PC-9 (cell line): ENCODE measurements at regions not wholly inside any gene's neighbourhood (a gene's known extent, or its start where the extent isn't known, plus 50 kb on each side); places are given as distances from the start of the nearest gene placed in this dataset.

Source experiments
- BruUV-seq: library from RNA; stranded (reverse); fragments of 400-500 nt; replicated peaks from 2 replicates; lab custom pipeline; 2021; lab: Mats Ljungman, UMichigan
- CTCF ChIA-PET: fragments of 300-600 bp; sonication (Branson Sonifier 250); formaldehyde crosslinking; loops from one replicate; lab custom pipeline; 2022; ENCODE audit warnings: antibody characterized with exemption; lab: Charles Lee
- POLR2A ChIA-PET: fragments of 300-600 bp; sonication (Branson Sonifier 250); formaldehyde crosslinking; loops from one replicate; lab custom pipeline; 2022; ENCODE audit warnings: antibody characterized with exemption; ENCODE audit not compliant: unreplicated experiment; lab: Charles Lee
- DNase-seq, 2 experiments: peaks; one replicate each; pipeline versions ENCODE4 v3.0.0 to v3.0.0-alpha.2; 2015 to 2022; ENCODE audit warnings: mixed read lengths in 1 of 2
- H2AFZ ChIP-seq: fragments of 200-600 bp; sonication (generic); 2 replicates; pipeline ENCODE4 v1.8.1; 2017; ENCODE audit warnings: antibody characterized with exemption
- H3F3A ChIP-seq: fragments of 200-600 bp; sonication (generic); 2 replicates; pipeline ENCODE4 v1.8.1; 2017; ENCODE audit warnings: antibody characterized with exemption, mild to moderate bottlenecking, low read depth; ENCODE audit not compliant: insufficient read depth
- H3K27ac ChIP-seq: fragments of 200-600 bp; sonication (generic); 2 replicates; pipeline ENCODE4 v1.6.1; 2016; ENCODE audit warnings: mixed run types
- H3K27me3 ChIP-seq: fragments of 200-600 bp; sonication (generic); 2 replicates; pipeline ENCODE4 v1.6.1; 2016; ENCODE audit warnings: low read depth, mixed run types; ENCODE audit not compliant: insufficient read depth
- H3K36me3 ChIP-seq: fragments of 200-600 bp; sonication (generic); 2 replicates; pipeline ENCODE4 v1.6.1; 2016; ENCODE audit warnings: low read depth, mixed run types
- H3K4me1 ChIP-seq: fragments of 200-600 bp; sonication (generic); replicated peaks from 2 replicates; pipeline ENCODE4 v1.6.1; 2016; ENCODE audit warnings: mixed run types; ENCODE audit not compliant: insufficient read depth
- H3K4me2 ChIP-seq: fragments of 200-600 bp; sonication (generic); 2 replicates; pipeline ENCODE4 v1.6.1; 2017; ENCODE audit warnings: mixed run types
- H3K4me3 ChIP-seq: fragments of 200-600 bp; sonication (generic); 2 replicates; pipeline ENCODE4 v1.6.1; 2016; ENCODE audit warnings: mixed run types
- H3K79me2 ChIP-seq: fragments of 200-600 bp; sonication (generic); 2 replicates; pipeline ENCODE4 v1.6.1; 2017; ENCODE audit warnings: low read depth, mixed run types
- H3K9me2 ChIP-seq: fragments of 200-600 bp; sonication (generic); 2 replicates; pipeline ENCODE4 v1.8.1; 2017; ENCODE audit warnings: mild to moderate bottlenecking; ENCODE audit not compliant: insufficient read depth
- H3K9me3 ChIP-seq: fragments of 200-600 bp; sonication (generic); 2 replicates; pipeline ENCODE4 v1.8.1; 2016; ENCODE audit warnings: low read depth; ENCODE audit not compliant: insufficient read depth
- H4K20me1 ChIP-seq: fragments of 200-600 bp; sonication (generic); 2 replicates; pipeline ENCODE4 v1.8.1; 2017; ENCODE audit not compliant: insufficient read depth
- EZH2 ChIP-seq: fragments of 200-600 bp; sonication (generic); IDR thresholded peaks from 2 replicates; pipeline ENCODE4 v1.8.0; 2017; ENCODE audit warnings: antibody characterized with exemption, low read depth
- intact Hi-C: fragments of 100-400 bp; cut with micrococcal nuclease; formaldehyde crosslinking; loops from one replicate; pipeline ENCODE4 v1.10.0; 2022; ENCODE audit not compliant: unreplicated experiment
- TF ChIP-seq, protein P1 (sequence below): fragments of 200-600 bp; sonication (generic); conservative IDR thresholded peaks from 2 replicates; pipeline ENCODE4 v1.6.1; 2017; ENCODE audit warnings: mixed run types, antibody characterized with exemption, mild to moderate bottlenecking, moderate library complexity

DNA sequence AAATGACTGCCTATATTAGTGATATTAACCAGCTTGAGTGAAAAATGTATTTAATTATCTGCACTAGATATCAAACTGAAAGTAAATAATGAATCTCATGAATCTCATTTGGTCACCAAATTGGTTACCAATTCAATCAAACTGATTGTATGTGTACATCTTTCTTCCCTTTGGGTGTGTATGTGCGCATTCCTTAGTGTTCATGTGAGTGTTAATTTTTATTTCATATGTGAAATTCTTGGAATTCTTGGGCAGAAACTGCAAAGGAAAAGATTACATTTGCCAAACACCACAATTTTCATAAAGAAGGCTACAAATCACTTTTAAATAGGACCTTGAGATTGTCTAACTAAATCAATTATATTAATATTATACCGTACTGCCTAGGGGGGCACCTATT, 648.4 kb upstream of the MARCKS start:
- no peak overlapping the region for H3K27ac ChIP-seq
- H3K79me2 ChIP-seq = no peaks in the 10 kb centered on the region
- intact Hi-C loops = no loop called here
- no TSS peak for BruUV-seq
- DNase-seq = no peak
- H3K4me1 ChIP-seq = no peaks in the 10 kb centered on the region
- H2AFZ ChIP-seq = no peak overlapping the region
- TF ChIP-seq, protein P1, sequence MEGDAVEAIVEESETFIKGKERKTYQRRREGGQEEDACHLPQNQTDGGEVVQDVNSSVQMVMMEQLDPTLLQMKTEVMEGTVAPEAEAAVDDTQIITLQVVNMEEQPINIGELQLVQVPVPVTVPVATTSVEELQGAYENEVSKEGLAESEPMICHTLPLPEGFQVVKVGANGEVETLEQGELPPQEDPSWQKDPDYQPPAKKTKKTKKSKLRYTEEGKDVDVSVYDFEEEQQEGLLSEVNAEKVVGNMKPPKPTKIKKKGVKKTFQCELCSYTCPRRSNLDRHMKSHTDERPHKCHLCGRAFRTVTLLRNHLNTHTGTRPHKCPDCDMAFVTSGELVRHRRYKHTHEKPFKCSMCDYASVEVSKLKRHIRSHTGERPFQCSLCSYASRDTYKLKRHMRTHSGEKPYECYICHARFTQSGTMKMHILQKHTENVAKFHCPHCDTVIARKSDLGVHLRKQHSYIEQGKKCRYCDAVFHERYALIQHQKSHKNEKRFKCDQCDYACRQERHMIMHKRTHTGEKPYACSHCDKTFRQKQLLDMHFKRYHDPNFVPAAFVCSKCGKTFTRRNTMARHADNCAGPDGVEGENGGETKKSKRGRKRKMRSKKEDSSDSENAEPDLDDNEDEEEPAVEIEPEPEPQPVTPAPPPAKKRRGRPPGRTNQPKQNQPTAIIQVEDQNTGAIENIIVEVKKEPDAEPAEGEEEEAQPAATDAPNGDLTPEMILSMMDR = no peak
- no peak for TF ChIP-seq EZH2
- no peaks in the 10 kb centered on the region for H3K9me2 ChIP-seq
- H3K4me3 ChIP-seq = no peak overlapping the region
- ChIA-PET POLR2A (no interaction called here), CTCF (no interaction called here)
- no peaks in the 10 kb centered on the region for H3F3A ChIP-seq
- no peaks in the 10 kb centered on the region for H3K9me3 ChIP-seq
- H4K20me1 ChIP-seq = no peaks in the 10 kb centered on the region
- no peaks in the 10 kb centered on the region for H3K27me3 ChIP-seq
- H3K36me3 ChIP-seq = no peaks in the 10 kb centered on the region
- H3K4me2 ChIP-seq = no peak overlapping the region

DNA sequence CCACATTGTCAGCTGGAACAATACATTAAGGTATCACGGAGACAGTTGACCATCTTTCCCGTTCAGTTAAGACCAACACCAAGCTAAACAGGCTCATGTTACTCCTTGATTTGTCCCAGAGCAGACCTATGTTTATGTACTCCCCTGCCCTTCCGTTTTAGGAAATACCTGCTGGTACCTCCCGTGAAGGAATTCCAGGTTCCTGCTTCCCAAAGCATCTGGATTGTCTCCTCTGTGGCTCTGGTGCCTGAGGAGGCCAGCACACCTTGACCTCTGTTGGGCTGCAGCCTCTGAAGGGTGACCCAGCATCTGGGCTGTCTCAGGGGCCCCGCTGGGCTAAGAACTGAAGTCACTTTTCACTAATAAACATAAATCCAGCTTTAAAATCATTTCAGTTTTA, 647.8 kb upstream of the MARCKS start:
- intact Hi-C loops = no loop called here
- H3K4me1 ChIP-seq = no peaks in the 10 kb centered on the region
- no peaks in the 10 kb centered on the region for H3K9me2 ChIP-seq
- H3K79me2 ChIP-seq = no peaks in the 10 kb centered on the region
- no peak overlapping the region for H3K27ac ChIP-seq
- POLR2A ChIA-PET = no interaction called here
- CTCF ChIA-PET = no interaction called here
- no TSS peak for BruUV-seq
- no peak overlapping the region for H3K4me3 ChIP-seq
- DNase-seq = no peak
- no peak overlapping the region for H2AFZ ChIP-seq
- no peaks in the 10 kb centered on the region for H3K27me3 ChIP-seq
- H3K36me3 ChIP-seq = no peaks in the 10 kb centered on the region
- no peak overlapping the region for H3K4me2 ChIP-seq
- H4K20me1 ChIP-seq = no peaks in the 10 kb centered on the region
- no peaks in the 10 kb centered on the region for H3F3A ChIP-seq
- TF ChIP-seq, protein P1 = no peak
- no peak for TF ChIP-seq EZH2
- no peaks in the 10 kb centered on the region for H3K9me3 ChIP-seq

DNA sequence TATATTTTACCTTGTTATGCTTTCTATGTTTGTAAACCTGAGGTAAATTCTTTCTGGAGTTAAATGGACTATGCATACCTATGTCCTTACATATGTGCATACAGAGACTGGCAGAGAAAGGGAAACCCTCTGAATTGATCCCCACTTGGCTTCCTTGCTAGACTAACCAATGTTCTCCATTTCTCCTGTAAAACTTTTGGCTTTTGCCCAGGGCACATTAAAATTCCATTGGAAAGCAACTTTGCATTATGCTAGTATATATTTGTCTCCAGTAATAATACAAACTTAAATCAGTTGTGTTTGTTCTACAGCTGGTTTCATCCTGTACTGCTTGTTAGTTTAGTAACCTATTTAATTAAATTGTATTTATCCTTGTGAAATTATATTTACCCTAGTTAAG, 646.0 kb upstream of the MARCKS start:
- Histone ChIP-seq H3K79me2 (no peaks in the 10 kb centered on the region), H3K9me2 (no peaks in the 10 kb centered on the region), H3K27ac (no peak overlapping the region), H3K27me3 (no peaks in the 10 kb centered on the region), H2AFZ (0 out of 2 replicates have a peak overlapping the region, but pooled peaks have one; percentile 3), H3K4me2 (no peak overlapping the region), H3K9me3 (no peaks in the 10 kb centered on the region), H3K4me3 (no peak overlapping the region), H3K4me1 (no peaks in the 10 kb centered on the region), H4K20me1 (no peaks in the 10 kb centered on the region), H3K36me3 (no peaks in the 10 kb centered on the region), H3F3A (no peaks in the 10 kb centered on the region)
- no peak for DNase-seq
- POLR2A ChIA-PET = no interaction called here
- intact Hi-C loops = no loop called here
- no peak for TF ChIP-seq EZH2
- TF ChIP-seq, protein P1 = no peak
- BruUV-seq = no TSS peak
- CTCF ChIA-PET = interaction anchor here (0.6 kb wide), 1 partner anchor 1321 kb away, joined by 3 read pairs; no protein-coding TSS in a partner anchor
